ENCODE measurements at regions not wholly inside any gene's neighbourhood (a gene's known extent, or its start where the extent isn't known, plus 50 kb on each side); places are given as distances from the start of the nearest gene placed in this dataset.

DNA sequence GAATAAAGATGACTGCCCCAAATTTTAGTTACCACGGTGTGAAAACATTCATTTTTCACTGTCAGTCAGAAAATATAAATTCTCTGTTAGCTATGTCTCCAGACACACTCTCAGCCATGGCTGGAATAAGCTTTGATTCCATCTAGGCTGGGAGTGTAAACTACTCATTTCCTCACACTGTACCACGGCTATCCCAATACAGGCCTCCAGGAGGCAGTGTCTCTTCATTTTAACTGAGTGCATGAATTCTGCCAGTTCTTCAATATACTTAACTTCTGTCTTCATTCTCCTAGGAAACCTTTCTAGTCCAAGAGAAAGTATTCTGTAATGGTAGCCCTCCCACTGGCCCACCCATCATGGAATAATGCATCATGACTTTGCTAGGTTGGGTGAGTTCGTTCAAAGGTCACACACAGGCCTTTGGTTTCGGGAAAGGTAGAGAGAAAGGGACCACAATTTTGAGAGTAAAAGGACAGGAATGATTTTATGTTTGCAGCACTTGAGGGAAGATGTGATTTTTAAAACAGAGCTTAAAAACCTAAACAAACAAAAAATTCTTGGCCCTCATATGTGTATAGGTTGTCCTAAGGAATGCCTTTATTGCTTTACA, 381.1 kb downstream of the SEC23A start:
- TF ChIP-seq EZH2phosphoT487 (IDR thresholded peaks at IDR 0.05), result no peak
- TF ChIP-seq, protein P1, sequence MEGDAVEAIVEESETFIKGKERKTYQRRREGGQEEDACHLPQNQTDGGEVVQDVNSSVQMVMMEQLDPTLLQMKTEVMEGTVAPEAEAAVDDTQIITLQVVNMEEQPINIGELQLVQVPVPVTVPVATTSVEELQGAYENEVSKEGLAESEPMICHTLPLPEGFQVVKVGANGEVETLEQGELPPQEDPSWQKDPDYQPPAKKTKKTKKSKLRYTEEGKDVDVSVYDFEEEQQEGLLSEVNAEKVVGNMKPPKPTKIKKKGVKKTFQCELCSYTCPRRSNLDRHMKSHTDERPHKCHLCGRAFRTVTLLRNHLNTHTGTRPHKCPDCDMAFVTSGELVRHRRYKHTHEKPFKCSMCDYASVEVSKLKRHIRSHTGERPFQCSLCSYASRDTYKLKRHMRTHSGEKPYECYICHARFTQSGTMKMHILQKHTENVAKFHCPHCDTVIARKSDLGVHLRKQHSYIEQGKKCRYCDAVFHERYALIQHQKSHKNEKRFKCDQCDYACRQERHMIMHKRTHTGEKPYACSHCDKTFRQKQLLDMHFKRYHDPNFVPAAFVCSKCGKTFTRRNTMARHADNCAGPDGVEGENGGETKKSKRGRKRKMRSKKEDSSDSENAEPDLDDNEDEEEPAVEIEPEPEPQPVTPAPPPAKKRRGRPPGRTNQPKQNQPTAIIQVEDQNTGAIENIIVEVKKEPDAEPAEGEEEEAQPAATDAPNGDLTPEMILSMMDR (IDR thresholded peaks at IDR 0.05), result peak; percentile 94

Data from neural progenitor cell (in vitro differentiated cells).